HAP-1 (cell line): ENCODE measurements at regions not wholly inside any gene's neighbourhood (a gene's known extent, or its start where the extent isn't known, plus 50 kb on each side); places are given as distances from the start of the nearest gene placed in this dataset.
A peak's percentile ranks its signal among the peaks of the same experiment; 100 is the strongest.
"Not testable (repeated sequence)": the region's sequence is repeated elsewhere in the genome, so short reads cannot be mapped to it uniquely, and the experiment has no call there.

ENCODE experiments used
- DNase-seq, 2 experiments: peaks; one replicate each; pipeline ENCODE4 v3.0.0-alpha.2; 2016 to 2020; ENCODE audit warnings: low spot score in 2 of 2
- H3K27me3 ChIP-seq: fragments of 250-450 bp; sonication (Bioruptor Pico); 2 replicates; pipeline ENCODE4 v1.5.1; 2020; ENCODE audit warnings: low read depth, mild to moderate bottlenecking, moderate library complexity
- H3K36me3 ChIP-seq: fragments of 250-450 bp; sonication (Bioruptor Pico); replicated peaks from 2 replicates; pipeline ENCODE4 v1.5.1; 2020; ENCODE audit warnings: mild to moderate bottlenecking
- H3K4me1 ChIP-seq: fragments of 250-450 bp; sonication (Bioruptor Pico); 2 replicates; pipeline ENCODE4 v1.5.1; 2020; ENCODE audit warnings: mild to moderate bottlenecking
- H3K4me3 ChIP-seq: fragments of 250-450 bp; sonication (Bioruptor Pico); 2 replicates; pipeline ENCODE4 v1.5.1; 2020; ENCODE audit warnings: mild to moderate bottlenecking, moderate library complexity
- H3K9me3 ChIP-seq: fragments of 250-450 bp; sonication (Bioruptor Pico); 2 replicates; pipeline ENCODE4 v1.5.1; 2020; ENCODE audit warnings: mild to moderate bottlenecking, moderate library complexity
- in situ Hi-C: fragments of 300-500 bp; cut with MboI; formaldehyde crosslinking; loops from 3 replicates; pipeline ENCODE4 v1.14.3; 2020; ENCODE audit warnings: low sequenced_read_pairs, inconsistent platforms, mixed read lengths

- Histone ChIP-seq H3K9me3 (no peaks in the 10 kb centered on the region), H3K4me3 (no peak overlapping the region), H3K27me3 (no peaks in the 10 kb centered on the region), H3K4me1 (no peaks in the 10 kb centered on the region), H3K36me3 (no peaks in the 10 kb centered on the region)
- in situ Hi-C loops, result no loop called here
- DNase-seq, result no peak
Measured at GRCh38 chr3:14057701-14058100, 67.0 kb downstream of the CHCHD4 start.

- no peak overlapping the region for H3K4me3 ChIP-seq
- DNase-seq, result peak; percentile 37 to 44
Measured at GRCh38 chr3:14047841-14048240, 76.8 kb downstream of the CHCHD4 start.

GRCh38 chr3:14047027-14047426 lies 77.6 kb downstream of the CHCHD4 start:
- Histone ChIP-seq H3K4me3 (no peak overlapping the region), H3K27me3 (peaks cover 4% of the 10 kb centered on the region; the same call in 1 of the 2 replicates), H3K9me3 (no peaks in the 10 kb centered on the region), H3K36me3 (no peaks in the 10 kb centered on the region), H3K4me1 (0 out of 2 replicates have a peak, but pooled peaks cover 5% of the 10 kb centered on the region)
- in situ Hi-C loops, result no loop called here
- DNase-seq, result no peak

More at GRCh38 chr3:14047841-14048240, 76.8 kb downstream of the CHCHD4 start:
- H3K9me3 ChIP-seq, result no peaks in the 10 kb centered on the region
- H3K27me3 ChIP-seq, result peaks cover 4% of the 10 kb centered on the region; the same call in 1 of the 2 replicates
- H3K4me1 ChIP-seq, result 0 out of 2 replicates have a peak, but pooled peaks cover 5% of the 10 kb centered on the region
- in situ Hi-C loops, result no loop called here
- no peaks in the 10 kb centered on the region for H3K36me3 ChIP-seq

- Histone ChIP-seq H3K9me3 (no peaks in the 10 kb centered on the region), H3K27me3 (peaks cover 4% of the 10 kb centered on the region; the same call in 1 of the 2 replicates), H3K4me3 (no peak overlapping the region), H3K4me1 (0 out of 2 replicates have a peak, but pooled peaks cover 5% of the 10 kb centered on the region), H3K36me3 (no peaks in the 10 kb centered on the region)
- in situ Hi-C loops, result no loop called here
- no peak for DNase-seq
Measured at GRCh38 chr3:14042680-14043079, 82.0 kb downstream of the CHCHD4 start.

- Histone ChIP-seq H3K4me3 (no peak overlapping the region), H3K4me1 (no peaks in the 10 kb centered on the region), H3K27me3 (0 out of 2 replicates have a peak, but pooled peaks cover 2% of the 10 kb centered on the region), H3K36me3 (no peaks in the 10 kb centered on the region), H3K9me3 (no peaks in the 10 kb centered on the region)
- no peak for DNase-seq
- in situ Hi-C loops, result no loop called here
Measured at GRCh38 chr3:14039149-14039548, 85.5 kb downstream of the CHCHD4 start.

GRCh38 chr3:14037211-14037610 lies 87.5 kb downstream of the CHCHD4 start:
- in situ Hi-C loops, result no loop called here

GRCh38 chr3:14033023-14033422 lies 91.6 kb downstream of the CHCHD4 start:
- no peak overlapping the region for H3K4me3 ChIP-seq
- H3K27me3 ChIP-seq, result no peaks in the 10 kb centered on the region
- peaks cover 12% of the 10 kb centered on the region for H3K4me1 ChIP-seq
- no peaks in the 10 kb centered on the region for H3K9me3 ChIP-seq
- H3K36me3 ChIP-seq, result no peaks in the 10 kb centered on the region
- no peak for DNase-seq
- in situ Hi-C loops, result no loop called here

More at GRCh38 chr3:14037211-14037610, 87.5 kb downstream of the CHCHD4 start:
- Histone ChIP-seq H3K4me3 (no peak overlapping the region), H3K27me3 (no peaks in the 10 kb centered on the region), H3K4me1 (no peaks in the 10 kb centered on the region), H3K9me3 (no peaks in the 10 kb centered on the region), H3K36me3 (no peaks in the 10 kb centered on the region)
- DNase-seq, result no peak

- no peak for DNase-seq
- Histone ChIP-seq H3K9me3 (no peaks in the 10 kb centered on the region), H3K4me3 (no peak overlapping the region), H3K4me1 (peaks cover 12% of the 10 kb centered on the region), H3K36me3 (no peaks in the 10 kb centered on the region), H3K27me3 (no peaks in the 10 kb centered on the region)
- in situ Hi-C loops, result no loop called here
Measured at GRCh38 chr3:14031271-14031670, 93.4 kb downstream of the CHCHD4 start.

- in situ Hi-C loops, DNase-seq, H3K36me3 ChIP-seq, H3K4me3 ChIP-seq, H3K27me3 ChIP-seq, H3K9me3 ChIP-seq: not testable (repeated sequence)
- H3K4me1 ChIP-seq, result peaks cover 12% of the 10 kb centered on the region
Measured at GRCh38 chr3:14029390-14029995, 95.2 kb downstream of the CHCHD4 start.

GRCh38 chr3:14028122-14028521 lies 96.5 kb downstream of the CHCHD4 start:
- H3K27me3 ChIP-seq, H3K36me3 ChIP-seq, in situ Hi-C loops, H3K9me3 ChIP-seq, H3K4me3 ChIP-seq, DNase-seq: not testable (repeated sequence)
- H3K4me1 ChIP-seq, result peaks cover 12% of the 10 kb centered on the region

- H3K4me3 ChIP-seq, result no peak overlapping the region
- no peak for DNase-seq
- H3K36me3 ChIP-seq, result no peaks in the 10 kb centered on the region
- in situ Hi-C loops, result no loop called here
- H3K9me3 ChIP-seq, result 0 out of 2 replicates have a peak, but pooled peaks cover 3% of the 10 kb centered on the region
- H3K27me3 ChIP-seq, result no peaks in the 10 kb centered on the region
- H3K4me1 ChIP-seq, result no peaks in the 10 kb centered on the region
Measured at GRCh38 chr3:14019459-14019858, 105.2 kb downstream of the CHCHD4 start.

GRCh38 chr3:14016900-14017475 lies 107.7 kb downstream of the CHCHD4 start:
- Histone ChIP-seq H3K27me3 (no peaks in the 10 kb centered on the region), H3K9me3 (no peaks in the 10 kb centered on the region), H3K36me3 (no peaks in the 10 kb centered on the region), H3K4me3 (no peak overlapping the region), H3K4me1 (no peaks in the 10 kb centered on the region)
- DNase-seq, result no peak
- in situ Hi-C loops, result no loop called here

GRCh38 chr3:14007006-14007405 lies 117.7 kb downstream of the CHCHD4 start:
- Histone ChIP-seq H3K36me3 (no peaks in the 10 kb centered on the region), H3K4me1 (peaks cover 20% of the 10 kb centered on the region), H3K27me3 (no peaks in the 10 kb centered on the region), H3K9me3 (no peaks in the 10 kb centered on the region), H3K4me3 (no peak overlapping the region)
- DNase-seq, result peak in 1 of 2 experiments; percentile 64
- in situ Hi-C loops, result loop anchor here (10.0 kb wide), 1 partner anchor 118 kb away; the partner anchor contains the start of genes CHCHD4 and TMEM43

- Histone ChIP-seq H3K9me3 (no peaks in the 10 kb centered on the region), H3K36me3 (no peaks in the 10 kb centered on the region), H3K4me1 (peaks cover 10% of the 10 kb centered on the region), H3K27me3 (no peaks in the 10 kb centered on the region; the same call in 1 of the 2 replicates), H3K4me3 (no peak overlapping the region)
- no peak for DNase-seq
- in situ Hi-C loops, result loop anchor here (10.0 kb wide), 1 partner anchor 124 kb away; the partner anchor contains the start of genes CHCHD4 and TMEM43
Measured at GRCh38 chr3:14001136-14001535, 121.3 kb upstream of the WNT7A start.
